ENCODE measurements at regions not wholly inside any gene's neighbourhood (a gene's known extent, or its start where the extent isn't known, plus 50 kb on each side); places are given as distances from the start of the nearest gene placed in this dataset.

- TF ChIP-seq, protein P1, sequence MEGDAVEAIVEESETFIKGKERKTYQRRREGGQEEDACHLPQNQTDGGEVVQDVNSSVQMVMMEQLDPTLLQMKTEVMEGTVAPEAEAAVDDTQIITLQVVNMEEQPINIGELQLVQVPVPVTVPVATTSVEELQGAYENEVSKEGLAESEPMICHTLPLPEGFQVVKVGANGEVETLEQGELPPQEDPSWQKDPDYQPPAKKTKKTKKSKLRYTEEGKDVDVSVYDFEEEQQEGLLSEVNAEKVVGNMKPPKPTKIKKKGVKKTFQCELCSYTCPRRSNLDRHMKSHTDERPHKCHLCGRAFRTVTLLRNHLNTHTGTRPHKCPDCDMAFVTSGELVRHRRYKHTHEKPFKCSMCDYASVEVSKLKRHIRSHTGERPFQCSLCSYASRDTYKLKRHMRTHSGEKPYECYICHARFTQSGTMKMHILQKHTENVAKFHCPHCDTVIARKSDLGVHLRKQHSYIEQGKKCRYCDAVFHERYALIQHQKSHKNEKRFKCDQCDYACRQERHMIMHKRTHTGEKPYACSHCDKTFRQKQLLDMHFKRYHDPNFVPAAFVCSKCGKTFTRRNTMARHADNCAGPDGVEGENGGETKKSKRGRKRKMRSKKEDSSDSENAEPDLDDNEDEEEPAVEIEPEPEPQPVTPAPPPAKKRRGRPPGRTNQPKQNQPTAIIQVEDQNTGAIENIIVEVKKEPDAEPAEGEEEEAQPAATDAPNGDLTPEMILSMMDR (IDR thresholded peaks at IDR 0.05; ENCODE audit: insufficient read depth, low read length, poor library complexity, severe bottlenecking), result no peak
- TF ChIP-seq EZH2phosphoT487 (conservative IDR thresholded peaks at IDR 0.05; ENCODE audit: low read length), result no peak
Measured at GRCh38 chr14:71374989-71375388, 467.7 kb downstream of the PCNX1 start.

Measured in SU-DHL-6 (cell line).